HEK293 (cell line): ENCODE measurements at regions not wholly inside any gene's neighbourhood (a gene's known extent, or its start where the extent isn't known, plus 50 kb on each side); places are given as distances from the start of the nearest gene placed in this dataset.

Source experiments
- CTCF ChIA-PET: fragments of 350-600 bp; formaldehyde crosslinking; extraction: SDS; loops from one replicate; lab custom pipeline; 2021; ENCODE audit warnings: antibody characterized with exemption; lab: Yijun Ruan, JAX
- POLR2A ChIA-PET: fragments of 300-600 bp; formaldehyde crosslinking; extraction: SDS; loops from one replicate; lab custom pipeline; 2020; ENCODE audit warnings: antibody characterized with exemption, inconsistent platforms; lab: Yijun Ruan, JAX
- H3K27ac ChIP-seq: fragments of 200-500 bp; sonication (Bioruptor generic); 2 replicates; pipeline ENCODE4 v1.5.1; 2014; ENCODE audit warnings: low read depth, low read length, control low read depth, inconsistent platforms; ENCODE audit errors: extremely low read depth
- H3K36me3 ChIP-seq, 2 experiments: fragments of 200-500 bp in 1 of 2; sonication (Bioruptor generic) in 1 of 2; 1 replicate in 1 of 2; 2 replicates in 1 of 2; pipeline ENCODE4 v1.5.1; 2014 to 2017; ENCODE audit warnings: inconsistent platforms in 2 of 2, low read length in 2 of 2; ENCODE audit not compliant: control insufficient read depth in 2 of 2, insufficient read depth in 1 of 2
- H3K4me1 ChIP-seq: fragments of 200-500 bp; sonication (Bioruptor generic); 2 replicates; pipeline ENCODE4 v1.5.1; 2014; ENCODE audit warnings: mild to moderate bottlenecking, low read length, inconsistent platforms; ENCODE audit not compliant: control insufficient read depth, insufficient read depth
- H3K4me3 ChIP-seq: 2 replicates; pipeline ENCODE4 v1.5.1; 2011; ENCODE audit warnings: low read depth, mild to moderate bottlenecking, control low read depth, low read length, moderate library complexity
- H3K9me3 ChIP-seq: fragments of 200-500 bp; sonication (Bioruptor generic); 2 replicates; pipeline ENCODE4 v1.5.1; 2014; ENCODE audit warnings: low read depth, low read length, inconsistent platforms; ENCODE audit not compliant: control insufficient read depth, insufficient read depth
- FEZF1 ChIP-seq: fragments of 450-650 bp; formaldehyde crosslinking; IDR thresholded peaks from 2 replicates; pipeline ENCODE4 v1.5.1; 2016; ENCODE audit warnings: missing biosample characterization, missing genetic modification characterization
- OSR2 ChIP-seq: fragments of 450-650 bp; formaldehyde crosslinking; IDR thresholded peaks from 2 replicates; pipeline ENCODE4 v1.5.1; 2016; ENCODE audit warnings: missing biosample characterization, missing genetic modification characterization
- SETDB1 ChIP-seq: IDR thresholded peaks from one replicate; pipeline ENCODE4 v1.6.1; 2017; ENCODE audit warnings: mild to moderate bottlenecking, low read length, moderate library complexity, mixed read lengths; ENCODE audit not compliant: insufficient read length
- YY2 ChIP-seq: fragments of 450-650 bp; formaldehyde crosslinking; IDR thresholded peaks from 2 replicates; pipeline ENCODE4 v1.5.1; 2016; ENCODE audit warnings: missing biosample characterization, missing genetic modification characterization
- ZBTB8A ChIP-seq: fragments of 450-650 bp; formaldehyde crosslinking; IDR thresholded peaks from 2 replicates; pipeline ENCODE4 v1.5.1; 2016; ENCODE audit warnings: missing biosample characterization, missing genetic modification characterization
- ZFP41 ChIP-seq: fragments of 450-650 bp; formaldehyde crosslinking; IDR thresholded peaks from 2 replicates; pipeline ENCODE4 v1.5.1; 2016; ENCODE audit warnings: missing biosample characterization, missing genetic modification characterization, borderline replicate concordance
- ZNF174 ChIP-seq: fragments of 450-650 bp; formaldehyde crosslinking; IDR thresholded peaks from 2 replicates; pipeline ENCODE4 v1.5.0; 2017; ENCODE audit warnings: missing biosample characterization, mild to moderate bottlenecking, missing genetic modification characterization
- ZNF221 ChIP-seq: fragments of 450-650 bp; formaldehyde crosslinking; IDR thresholded peaks from 2 replicates; pipeline ENCODE4 v1.5.1; 2017; ENCODE audit warnings: missing biosample characterization, missing genetic modification characterization, borderline replicate concordance
- ZNF223 ChIP-seq: fragments of 450-650 bp; formaldehyde crosslinking; IDR thresholded peaks from 2 replicates; pipeline ENCODE4 v1.5.1; 2016; ENCODE audit warnings: missing biosample characterization, missing genetic modification characterization
- ZNF654 ChIP-seq: fragments of 450-650 bp; formaldehyde crosslinking; IDR thresholded peaks from 2 replicates; pipeline ENCODE4 v1.5.1; 2016; ENCODE audit warnings: low read depth, missing biosample characterization, missing genetic modification characterization
- ZNF791 ChIP-seq: fragments of 450-650 bp; formaldehyde crosslinking; IDR thresholded peaks from 2 replicates; pipeline ENCODE4 v1.5.1; 2016; ENCODE audit warnings: missing biosample characterization, missing genetic modification characterization
- ZSCAN16 ChIP-seq: fragments of 450-650 bp; formaldehyde crosslinking; IDR thresholded peaks from 2 replicates; pipeline ENCODE4 v1.5.1; 2016; ENCODE audit warnings: missing biosample characterization, missing genetic modification characterization
- TF ChIP-seq, protein P1 (sequence below): fragments of 450-650 bp; formaldehyde crosslinking; IDR thresholded peaks from 2 replicates; pipeline ENCODE4 v1.5.1; 2016; ENCODE audit warnings: missing biosample characterization, missing genetic modification characterization, borderline replicate concordance
- TF ChIP-seq, protein P2 (sequence below): fragments of 450-650 bp; formaldehyde crosslinking; IDR thresholded peaks from 2 replicates; pipeline ENCODE4 v1.5.0; 2017; ENCODE audit warnings: missing biosample characterization, missing genetic modification characterization, borderline replicate concordance
- TF ChIP-seq, protein P3 (sequence below): fragments of 450-650 bp; formaldehyde crosslinking; IDR thresholded peaks from 2 replicates; pipeline ENCODE4 v1.5.1; 2016; ENCODE audit warnings: missing biosample characterization, missing genetic modification characterization
- TF ChIP-seq, protein P4 (sequence below): fragments of 450-650 bp; formaldehyde crosslinking; conservative IDR thresholded peaks from 2 replicates; pipeline ENCODE4 v1.5.1; 2016; ENCODE audit warnings: low read depth, missing biosample characterization, missing genetic modification characterization
- TF ChIP-seq, protein P5 (sequence below): fragments of 450-650 bp; formaldehyde crosslinking; IDR thresholded peaks from 2 replicates; pipeline ENCODE4 v1.5.1; 2016; ENCODE audit warnings: missing biosample characterization, missing genetic modification characterization

DNA sequence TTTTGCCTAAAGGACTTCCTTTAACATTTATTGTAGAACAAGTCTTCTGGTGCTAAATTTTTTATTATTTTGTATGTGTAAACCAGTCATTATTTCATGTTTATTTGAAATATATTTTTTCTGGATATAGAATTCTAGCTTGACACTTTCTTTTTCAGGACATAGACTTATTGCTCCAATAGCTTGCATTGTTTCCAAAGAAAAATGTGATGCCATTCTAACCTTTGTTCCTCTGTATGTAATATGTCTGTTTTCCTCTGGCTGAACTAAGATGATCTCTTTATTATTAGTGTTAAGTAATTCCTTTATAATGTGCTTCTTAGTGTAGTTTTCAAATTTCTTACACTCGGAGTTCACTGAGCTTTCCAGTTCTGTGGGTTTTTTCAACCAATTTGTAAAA is 174.1 kb upstream of the STARD13 start:
- Histone ChIP-seq H3K9me3 (no peaks in the 10 kb centered on the region), H3K4me3 (no peak overlapping the region), H3K4me1 (no peaks in the 10 kb centered on the region), H3K27ac (no peak overlapping the region), H3K36me3 (no peaks in the 10 kb centered on the region)
- TF ChIP-seq ZNF791 (peak; percentile 94), ZNF221 (tag by site-specific recombination) (no peak), ZNF654 (tag by site-specific recombination) (no peak), SETDB1 (peak; percentile 57)
- TF ChIP-seq, protein P1, sequence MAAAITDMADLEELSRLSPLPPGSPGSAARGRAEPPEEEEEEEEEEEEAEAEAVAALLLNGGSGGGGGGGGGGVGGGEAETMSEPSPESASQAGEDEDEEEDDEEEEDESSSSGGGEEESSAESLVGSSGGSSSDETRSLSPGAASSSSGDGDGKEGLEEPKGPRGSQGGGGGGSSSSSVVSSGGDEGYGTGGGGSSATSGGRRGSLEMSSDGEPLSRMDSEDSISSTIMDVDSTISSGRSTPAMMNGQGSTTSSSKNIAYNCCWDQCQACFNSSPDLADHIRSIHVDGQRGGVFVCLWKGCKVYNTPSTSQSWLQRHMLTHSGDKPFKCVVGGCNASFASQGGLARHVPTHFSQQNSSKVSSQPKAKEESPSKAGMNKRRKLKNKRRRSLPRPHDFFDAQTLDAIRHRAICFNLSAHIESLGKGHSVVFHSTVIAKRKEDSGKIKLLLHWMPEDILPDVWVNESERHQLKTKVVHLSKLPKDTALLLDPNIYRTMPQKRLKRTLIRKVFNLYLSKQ (tag by site-specific recombination): no peak
- POLR2A ChIA-PET: no interaction called here
- CTCF ChIA-PET: no interaction called here

DNA sequence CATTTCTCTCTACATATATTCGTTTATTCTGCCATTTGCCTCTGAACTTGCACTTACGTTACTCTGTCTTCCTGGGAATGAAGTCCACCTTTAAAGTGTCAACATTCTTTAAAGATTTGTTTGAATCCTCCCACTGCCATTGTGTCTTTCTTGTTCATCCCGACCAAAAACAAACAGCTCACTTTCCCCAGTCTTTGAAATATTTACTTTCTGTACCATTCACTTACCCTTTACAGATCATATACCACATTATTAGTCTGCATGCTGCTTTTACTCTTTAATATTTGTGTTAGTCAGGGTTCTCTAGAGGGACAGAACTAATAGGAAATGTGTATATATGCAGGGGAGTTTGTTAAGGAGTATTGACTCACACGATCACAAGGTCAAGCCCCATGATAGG is 176.6 kb upstream of the STARD13 start:
- no peak overlapping the region for H3K27ac ChIP-seq
- no peaks in the 10 kb centered on the region for H3K36me3 ChIP-seq
- no peak overlapping the region for H3K4me3 ChIP-seq
- ChIA-PET POLR2A (no interaction called here), CTCF (no interaction called here)
- no peaks in the 10 kb centered on the region for H3K9me3 ChIP-seq
- H3K4me1 ChIP-seq: no peaks in the 10 kb centered on the region
- TF ChIP-seq OSR2 (tag by site-specific recombination): no peak
- TF ChIP-seq, protein P2, sequence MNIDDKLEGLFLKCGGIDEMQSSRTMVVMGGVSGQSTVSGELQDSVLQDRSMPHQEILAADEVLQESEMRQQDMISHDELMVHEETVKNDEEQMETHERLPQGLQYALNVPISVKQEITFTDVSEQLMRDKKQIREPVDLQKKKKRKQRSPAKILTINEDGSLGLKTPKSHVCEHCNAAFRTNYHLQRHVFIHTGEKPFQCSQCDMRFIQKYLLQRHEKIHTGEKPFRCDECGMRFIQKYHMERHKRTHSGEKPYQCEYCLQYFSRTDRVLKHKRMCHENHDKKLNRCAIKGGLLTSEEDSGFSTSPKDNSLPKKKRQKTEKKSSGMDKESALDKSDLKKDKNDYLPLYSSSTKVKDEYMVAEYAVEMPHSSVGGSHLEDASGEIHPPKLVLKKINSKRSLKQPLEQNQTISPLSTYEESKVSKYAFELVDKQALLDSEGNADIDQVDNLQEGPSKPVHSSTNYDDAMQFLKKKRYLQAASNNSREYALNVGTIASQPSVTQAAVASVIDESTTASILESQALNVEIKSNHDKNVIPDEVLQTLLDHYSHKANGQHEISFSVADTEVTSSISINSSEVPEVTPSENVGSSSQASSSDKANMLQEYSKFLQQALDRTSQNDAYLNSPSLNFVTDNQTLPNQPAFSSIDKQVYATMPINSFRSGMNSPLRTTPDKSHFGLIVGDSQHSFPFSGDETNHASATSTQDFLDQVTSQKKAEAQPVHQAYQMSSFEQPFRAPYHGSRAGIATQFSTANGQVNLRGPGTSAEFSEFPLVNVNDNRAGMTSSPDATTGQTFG (tag by site-specific recombination): no peak
- TF ChIP-seq FEZF1 (tag by site-specific recombination): no peak
- TF ChIP-seq, protein P3, sequence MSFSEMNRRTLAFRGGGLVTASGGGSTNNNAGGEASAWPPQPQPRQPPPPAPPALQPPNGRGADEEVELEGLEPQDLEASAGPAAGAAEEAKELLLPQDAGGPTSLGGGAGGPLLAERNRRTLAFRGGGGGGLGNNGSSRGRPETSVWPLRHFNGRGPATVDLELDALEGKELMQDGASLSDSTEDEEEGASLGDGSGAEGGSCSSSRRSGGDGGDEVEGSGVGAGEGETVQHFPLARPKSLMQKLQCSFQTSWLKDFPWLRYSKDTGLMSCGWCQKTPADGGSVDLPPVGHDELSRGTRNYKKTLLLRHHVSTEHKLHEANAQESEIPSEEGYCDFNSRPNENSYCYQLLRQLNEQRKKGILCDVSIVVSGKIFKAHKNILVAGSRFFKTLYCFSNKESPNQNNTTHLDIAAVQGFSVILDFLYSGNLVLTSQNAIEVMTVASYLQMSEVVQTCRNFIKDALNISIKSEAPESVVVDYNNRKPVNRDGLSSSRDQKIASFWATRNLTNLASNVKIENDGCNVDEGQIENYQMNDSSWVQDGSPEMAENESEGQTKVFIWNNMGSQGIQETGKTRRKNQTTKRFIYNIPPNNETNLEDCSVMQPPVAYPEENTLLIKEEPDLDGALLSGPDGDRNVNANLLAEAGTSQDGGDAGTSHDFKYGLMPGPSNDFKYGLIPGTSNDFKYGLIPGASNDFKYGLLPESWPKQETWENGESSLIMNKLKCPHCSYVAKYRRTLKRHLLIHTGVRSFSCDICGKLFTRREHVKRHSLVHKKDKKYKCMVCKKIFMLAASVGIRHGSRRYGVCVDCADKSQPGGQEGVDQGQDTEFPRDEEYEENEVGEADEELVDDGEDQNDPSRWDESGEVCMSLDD (tag by site-specific recombination): no peak
- no peak for TF ChIP-seq YY2
- TF ChIP-seq ZSCAN16 (tag by site-specific recombination): no peak
- TF ChIP-seq ZNF174 (tag by site-specific recombination): no peak
- no peak for TF ChIP-seq ZBTB8A
- no peak for TF ChIP-seq ZNF223 (tag by site-specific recombination)
- no peak for TF ChIP-seq ZNF221 (tag by site-specific recombination)
- TF ChIP-seq, protein P4, sequence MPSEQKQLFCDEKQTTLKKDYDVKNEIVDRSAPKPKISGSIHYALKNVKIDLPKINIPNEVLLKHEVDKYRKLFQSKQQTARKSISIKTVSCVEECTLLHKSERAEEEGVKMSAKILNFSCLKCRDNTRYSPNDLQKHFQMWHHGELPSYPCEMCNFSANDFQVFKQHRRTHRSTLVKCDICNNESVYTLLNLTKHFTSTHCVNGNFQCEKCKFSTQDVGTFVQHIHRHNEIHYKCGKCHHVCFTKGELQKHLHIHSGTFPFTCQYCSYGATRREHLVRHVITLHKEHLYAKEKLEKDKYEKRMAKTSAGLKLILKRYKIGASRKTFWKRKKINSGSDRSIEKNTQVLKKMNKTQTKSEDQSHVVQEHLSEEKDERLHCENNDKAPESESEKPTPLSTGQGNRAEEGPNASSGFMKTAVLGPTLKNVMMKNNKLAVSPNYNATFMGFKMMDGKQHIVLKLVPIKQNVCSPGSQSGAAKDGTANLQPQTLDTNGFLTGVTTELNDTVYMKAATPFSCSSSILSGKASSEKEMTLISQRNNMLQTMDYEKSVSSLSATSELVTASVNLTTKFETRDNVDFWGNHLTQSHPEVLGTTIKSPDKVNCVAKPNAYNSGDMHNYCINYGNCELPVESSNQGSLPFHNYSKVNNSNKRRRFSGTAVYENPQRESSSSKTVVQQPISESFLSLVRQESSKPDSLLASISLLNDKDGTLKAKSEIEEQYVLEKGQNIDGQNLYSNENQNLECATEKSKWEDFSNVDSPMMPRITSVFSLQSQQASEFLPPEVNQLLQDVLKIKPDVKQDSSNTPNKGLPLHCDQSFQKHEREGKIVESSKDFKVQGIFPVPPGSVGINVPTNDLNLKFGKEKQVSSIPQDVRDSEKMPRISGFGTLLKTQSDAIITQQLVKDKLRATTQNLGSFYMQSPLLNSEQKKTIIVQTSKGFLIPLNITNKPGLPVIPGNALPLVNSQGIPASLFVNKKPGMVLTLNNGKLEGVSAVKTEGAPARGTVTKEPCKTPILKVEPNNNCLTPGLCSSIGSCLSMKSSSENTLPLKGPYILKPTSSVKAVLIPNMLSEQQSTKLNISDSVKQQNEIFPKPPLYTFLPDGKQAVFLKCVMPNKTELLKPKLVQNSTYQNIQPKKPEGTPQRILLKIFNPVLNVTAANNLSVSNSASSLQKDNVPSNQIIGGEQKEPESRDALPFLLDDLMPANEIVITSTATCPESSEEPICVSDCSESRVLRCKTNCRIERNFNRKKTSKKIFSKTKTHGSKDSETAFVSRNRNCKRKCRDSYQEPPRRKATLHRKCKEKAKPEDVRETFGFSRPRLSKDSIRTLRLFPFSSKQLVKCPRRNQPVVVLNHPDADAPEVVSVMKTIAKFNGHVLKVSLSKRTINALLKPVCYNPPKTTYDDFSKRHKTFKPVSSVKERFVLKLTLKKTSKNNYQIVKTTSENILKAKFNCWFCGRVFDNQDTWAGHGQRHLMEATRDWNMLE: no peak
- no peak for TF ChIP-seq ZFP41 (tag by site-specific recombination)
- TF ChIP-seq, protein P5, sequence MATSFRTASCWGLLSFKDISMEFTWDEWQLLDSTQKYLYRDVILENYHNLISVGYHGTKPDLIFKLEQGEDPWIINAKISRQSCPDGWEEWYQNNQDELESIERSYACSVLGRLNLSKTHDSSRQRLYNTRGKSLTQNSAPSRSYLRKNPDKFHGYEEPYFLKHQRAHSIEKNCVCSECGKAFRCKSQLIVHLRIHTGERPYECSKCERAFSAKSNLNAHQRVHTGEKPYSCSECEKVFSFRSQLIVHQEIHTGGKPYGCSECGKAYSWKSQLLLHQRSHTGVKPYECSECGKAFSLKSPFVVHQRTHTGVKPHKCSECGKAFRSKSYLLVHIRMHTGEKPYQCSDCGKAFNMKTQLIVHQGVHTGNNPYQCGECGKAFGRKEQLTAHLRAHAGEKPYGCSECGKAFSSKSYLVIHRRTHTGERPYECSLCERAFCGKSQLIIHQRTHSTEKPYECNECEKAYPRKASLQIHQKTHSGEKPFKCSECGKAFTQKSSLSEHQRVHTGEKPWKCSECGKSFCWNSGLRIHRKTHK: no peak
